ENCODE measurements at regions not wholly inside any gene's neighbourhood (a gene's known extent, or its start where the extent isn't known, plus 50 kb on each side); places are given as distances from the start of the nearest gene placed in this dataset.

GRCh38 chr6:74069089-74069581 is 373.1 kb downstream of the CD109 start:
- H3K4me2 ChIP-seq (ENCODE audit: low read depth, low read length, poor library complexity, severe bottlenecking), result no peak overlapping the region
- H3K36me3 ChIP-seq (ENCODE audit: insufficient read depth, low read length), result no peaks in the 10 kb centered on the region
- H3K4me3 ChIP-seq (ENCODE audit: low read length), result no peak overlapping the region

GRCh38 chr6:74066168-74066871 is 370.3 kb downstream of the CD109 start:
- no peak overlapping the region for H3K27ac ChIP-seq (ENCODE audit: low read length)
- H3K79me2 ChIP-seq (ENCODE audit: low read length), result no peaks in the 10 kb centered on the region
- no peak for DNase-seq
- no peaks in the 10 kb centered on the region for H3K9me2 ChIP-seq (replicated peaks; ENCODE audit: insufficient read depth, low read length)
- H3K9ac ChIP-seq (ENCODE audit: low read length), result no peak overlapping the region
- H2AFZ ChIP-seq (ENCODE audit: low read length), result no peak overlapping the region
- no peak overlapping the region for H3K4me2 ChIP-seq (ENCODE audit: low read depth, low read length, poor library complexity, severe bottlenecking)
- H4K20me1 ChIP-seq (ENCODE audit: insufficient read depth, low read depth, low read length), result no peaks in the 10 kb centered on the region
- H3K4me3 ChIP-seq (ENCODE audit: low read length), result no peak overlapping the region
- no peaks in the 10 kb centered on the region for H3K36me3 ChIP-seq (ENCODE audit: insufficient read depth, low read length)
- no peaks in the 10 kb centered on the region for H3K27me3 ChIP-seq (ENCODE audit: low read length)
- H3K9me3 ChIP-seq (ENCODE audit: low read length), result no peaks in the 10 kb centered on the region
- H3K4me1 ChIP-seq (ENCODE audit: low read length), result no peaks in the 10 kb centered on the region

More at GRCh38 chr6:74069089-74069581, 373.1 kb downstream of the CD109 start:
- no peak for DNase-seq
- Histone ChIP-seq H2AFZ (ENCODE audit: low read length) (no peak overlapping the region), H3K27ac (ENCODE audit: low read length) (no peak overlapping the region), H3K4me1 (ENCODE audit: low read length) (no peaks in the 10 kb centered on the region), H3K27me3 (ENCODE audit: low read length) (no peaks in the 10 kb centered on the region), H3K9me2 (replicated peaks; ENCODE audit: insufficient read depth, low read length) (no peaks in the 10 kb centered on the region), H4K20me1 (ENCODE audit: insufficient read depth, low read depth, low read length) (no peaks in the 10 kb centered on the region), H3K79me2 (ENCODE audit: low read length) (no peaks in the 10 kb centered on the region), H3K9ac (ENCODE audit: low read length) (no peak overlapping the region), H3K9me3 (ENCODE audit: low read length) (no peaks in the 10 kb centered on the region)

GRCh38 chr6:74065705-74066104 is 369.7 kb downstream of the CD109 start:
- H3K36me3 ChIP-seq (ENCODE audit: insufficient read depth, low read length), result no peaks in the 10 kb centered on the region
- no peak for DNase-seq
- no peak overlapping the region for H2AFZ ChIP-seq (ENCODE audit: low read length)
- H3K9me3 ChIP-seq (ENCODE audit: low read length), result no peaks in the 10 kb centered on the region
- no peaks in the 10 kb centered on the region for H3K4me1 ChIP-seq (ENCODE audit: low read length)
- no peaks in the 10 kb centered on the region for H3K27me3 ChIP-seq (ENCODE audit: low read length)
- H3K4me2 ChIP-seq (ENCODE audit: low read depth, low read length, poor library complexity, severe bottlenecking), result no peak overlapping the region
- no peak overlapping the region for H3K27ac ChIP-seq (ENCODE audit: low read length)
- H4K20me1 ChIP-seq (ENCODE audit: insufficient read depth, low read depth, low read length), result no peaks in the 10 kb centered on the region
- no peaks in the 10 kb centered on the region for H3K9me2 ChIP-seq (replicated peaks; ENCODE audit: insufficient read depth, low read length)
- H3K79me2 ChIP-seq (ENCODE audit: low read length), result no peaks in the 10 kb centered on the region
- no peak overlapping the region for H3K9ac ChIP-seq (ENCODE audit: low read length)
- H3K4me3 ChIP-seq (ENCODE audit: low read length), result no peak overlapping the region

GRCh38 chr6:74063391-74063790 is 367.4 kb downstream of the CD109 start:
- Histone ChIP-seq H3K4me1 (ENCODE audit: low read length) (no peaks in the 10 kb centered on the region), H2AFZ (ENCODE audit: low read length) (no peak overlapping the region), H3K4me3 (ENCODE audit: low read length) (no peak overlapping the region), H3K27me3 (ENCODE audit: low read length) (no peaks in the 10 kb centered on the region), H3K9me3 (ENCODE audit: low read length) (no peaks in the 10 kb centered on the region), H3K27ac (ENCODE audit: low read length) (no peak overlapping the region), H3K9me2 (replicated peaks; ENCODE audit: insufficient read depth, low read length) (no peaks in the 10 kb centered on the region), H4K20me1 (ENCODE audit: insufficient read depth, low read depth, low read length) (no peaks in the 10 kb centered on the region), H3K4me2 (ENCODE audit: low read depth, low read length, poor library complexity, severe bottlenecking) (no peak overlapping the region), H3K9ac (ENCODE audit: low read length) (no peak overlapping the region), H3K36me3 (ENCODE audit: insufficient read depth, low read length) (no peaks in the 10 kb centered on the region), H3K79me2 (ENCODE audit: low read length) (no peaks in the 10 kb centered on the region)
- no peak for DNase-seq

GRCh38 chr6:74061201-74061600 is 365.2 kb downstream of the CD109 start:
- Histone ChIP-seq H3K79me2 (ENCODE audit: low read length) (no peaks in the 10 kb centered on the region), H3K36me3 (ENCODE audit: insufficient read depth, low read length) (no peaks in the 10 kb centered on the region), H3K9ac (ENCODE audit: low read length) (no peak overlapping the region), H3K4me1 (ENCODE audit: low read length) (no peaks in the 10 kb centered on the region), H3K9me2 (replicated peaks; ENCODE audit: insufficient read depth, low read length) (no peaks in the 10 kb centered on the region), H4K20me1 (ENCODE audit: insufficient read depth, low read depth, low read length) (no peaks in the 10 kb centered on the region), H3K9me3 (ENCODE audit: low read length) (no peaks in the 10 kb centered on the region), H2AFZ (ENCODE audit: low read length) (no peak overlapping the region), H3K4me3 (ENCODE audit: low read length) (no peak overlapping the region), H3K27ac (ENCODE audit: low read length) (no peak overlapping the region), H3K27me3 (ENCODE audit: low read length) (no peaks in the 10 kb centered on the region), H3K4me2 (ENCODE audit: low read depth, low read length, poor library complexity, severe bottlenecking) (no peak overlapping the region)
- DNase-seq, result no peak

GRCh38 chr6:74060354-74060753 is 364.4 kb downstream of the CD109 start:
- Histone ChIP-seq H2AFZ (ENCODE audit: low read length) (no peak overlapping the region), H4K20me1 (ENCODE audit: insufficient read depth, low read depth, low read length) (no peaks in the 10 kb centered on the region), H3K27ac (ENCODE audit: low read length) (no peak overlapping the region), H3K4me2 (ENCODE audit: low read depth, low read length, poor library complexity, severe bottlenecking) (no peak overlapping the region), H3K27me3 (ENCODE audit: low read length) (no peaks in the 10 kb centered on the region), H3K79me2 (ENCODE audit: low read length) (no peaks in the 10 kb centered on the region), H3K9me2 (replicated peaks; ENCODE audit: insufficient read depth, low read length) (no peaks in the 10 kb centered on the region), H3K36me3 (ENCODE audit: insufficient read depth, low read length) (no peaks in the 10 kb centered on the region), H3K9ac (ENCODE audit: low read length) (no peak overlapping the region), H3K9me3 (ENCODE audit: low read length) (no peaks in the 10 kb centered on the region), H3K4me1 (ENCODE audit: low read length) (no peaks in the 10 kb centered on the region), H3K4me3 (ENCODE audit: low read length) (no peak overlapping the region)
- no peak for DNase-seq

GRCh38 chr6:74058606-74059005 is 362.6 kb downstream of the CD109 start:
- no peaks in the 10 kb centered on the region for H3K27me3 ChIP-seq (ENCODE audit: low read length)
- no peak overlapping the region for H3K4me2 ChIP-seq (ENCODE audit: low read depth, low read length, poor library complexity, severe bottlenecking)
- no peak for DNase-seq
- H3K4me3 ChIP-seq (ENCODE audit: low read length), result no peak overlapping the region
- H3K4me1 ChIP-seq (ENCODE audit: low read length), result no peaks in the 10 kb centered on the region
- H2AFZ ChIP-seq (ENCODE audit: low read length), result no peak overlapping the region
- H3K9ac ChIP-seq (ENCODE audit: low read length), result no peak overlapping the region
- H3K27ac ChIP-seq (ENCODE audit: low read length), result no peak overlapping the region
- no peaks in the 10 kb centered on the region for H3K36me3 ChIP-seq (ENCODE audit: insufficient read depth, low read length)
- no peaks in the 10 kb centered on the region for H3K9me2 ChIP-seq (replicated peaks; ENCODE audit: insufficient read depth, low read length)
- no peaks in the 10 kb centered on the region for H3K9me3 ChIP-seq (ENCODE audit: low read length)
- H4K20me1 ChIP-seq (ENCODE audit: insufficient read depth, low read depth, low read length), result no peaks in the 10 kb centered on the region
- H3K79me2 ChIP-seq (ENCODE audit: low read length), result no peaks in the 10 kb centered on the region

- no peak for DNase-seq
- Histone ChIP-seq H3K36me3 (ENCODE audit: insufficient read depth, low read length) (no peaks in the 10 kb centered on the region), H3K9ac (ENCODE audit: low read length) (no peak overlapping the region), H3K4me3 (ENCODE audit: low read length) (no peak overlapping the region), H3K4me1 (ENCODE audit: low read length) (no peaks in the 10 kb centered on the region), H3K9me2 (replicated peaks; ENCODE audit: insufficient read depth, low read length) (no peaks in the 10 kb centered on the region), H2AFZ (ENCODE audit: low read length) (no peak overlapping the region), H3K79me2 (ENCODE audit: low read length) (no peaks in the 10 kb centered on the region), H3K4me2 (ENCODE audit: low read depth, low read length, poor library complexity, severe bottlenecking) (no peak overlapping the region), H4K20me1 (ENCODE audit: insufficient read depth, low read depth, low read length) (no peaks in the 10 kb centered on the region), H3K9me3 (ENCODE audit: low read length) (no peaks in the 10 kb centered on the region), H3K27me3 (ENCODE audit: low read length) (no peaks in the 10 kb centered on the region), H3K27ac (ENCODE audit: low read length) (no peak overlapping the region)
Measured at GRCh38 chr6:74057326-74057725, 361.3 kb downstream of the CD109 start.

Data from Karpas-422 (cell line).